ENCODE measurements at regions not wholly inside any gene's neighbourhood (a gene's known extent, or its start where the extent isn't known, plus 50 kb on each side); places are given as distances from the start of the nearest gene placed in this dataset.

DNA sequence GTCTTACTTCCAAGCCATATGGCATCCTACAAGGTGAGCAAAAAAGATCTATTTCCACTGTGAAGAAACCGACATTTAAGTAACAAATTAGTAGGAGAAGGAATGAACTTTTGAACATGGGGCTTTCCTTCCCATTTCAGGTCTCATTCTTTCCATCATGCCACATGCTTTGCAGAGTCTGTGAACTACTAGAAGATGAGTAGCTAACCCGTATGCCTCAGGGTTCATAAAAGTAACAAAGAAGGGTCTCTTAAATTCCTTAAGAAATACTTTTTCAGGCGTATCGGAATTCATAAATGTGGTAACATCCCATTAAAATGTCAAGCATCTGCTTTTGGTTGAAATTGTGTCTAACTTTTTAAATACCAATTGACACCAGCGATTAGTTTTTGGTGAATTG is 81.3 kb upstream of the TNS3 start:
- no peak for DNase-seq

DNA sequence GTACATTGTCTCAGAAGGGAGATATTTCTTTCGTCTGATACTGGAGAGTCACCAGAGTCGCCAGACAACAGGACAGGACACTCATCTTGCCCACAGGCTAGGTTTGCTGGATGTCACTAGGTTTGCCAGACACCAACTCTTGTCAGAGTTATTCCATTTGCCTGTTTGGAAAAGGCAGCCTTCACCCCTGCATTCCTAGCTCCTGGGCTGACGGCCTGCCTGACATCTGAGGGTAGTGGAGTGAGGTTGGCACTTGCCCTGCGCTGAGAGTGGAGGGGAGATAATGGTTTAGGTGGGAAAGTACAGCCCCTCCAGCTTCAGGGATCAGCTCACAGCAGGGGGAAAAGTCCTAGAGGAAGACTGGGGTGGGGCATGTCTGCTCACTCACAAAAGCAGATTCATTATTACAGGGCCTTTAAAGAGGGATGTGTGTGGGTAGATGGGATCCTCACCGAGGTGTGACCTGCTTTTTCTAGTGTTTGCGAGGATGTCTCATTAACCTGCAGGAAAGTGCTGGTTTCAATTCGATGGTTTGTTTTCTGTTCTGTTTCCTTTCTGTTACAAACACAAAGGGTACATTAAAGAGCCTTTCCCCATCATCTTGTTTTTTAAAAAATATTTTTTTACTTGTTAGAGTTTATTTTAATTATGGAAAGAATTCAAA is 79.3 kb upstream of the TNS3 start:
- no peak for DNase-seq

DNA sequence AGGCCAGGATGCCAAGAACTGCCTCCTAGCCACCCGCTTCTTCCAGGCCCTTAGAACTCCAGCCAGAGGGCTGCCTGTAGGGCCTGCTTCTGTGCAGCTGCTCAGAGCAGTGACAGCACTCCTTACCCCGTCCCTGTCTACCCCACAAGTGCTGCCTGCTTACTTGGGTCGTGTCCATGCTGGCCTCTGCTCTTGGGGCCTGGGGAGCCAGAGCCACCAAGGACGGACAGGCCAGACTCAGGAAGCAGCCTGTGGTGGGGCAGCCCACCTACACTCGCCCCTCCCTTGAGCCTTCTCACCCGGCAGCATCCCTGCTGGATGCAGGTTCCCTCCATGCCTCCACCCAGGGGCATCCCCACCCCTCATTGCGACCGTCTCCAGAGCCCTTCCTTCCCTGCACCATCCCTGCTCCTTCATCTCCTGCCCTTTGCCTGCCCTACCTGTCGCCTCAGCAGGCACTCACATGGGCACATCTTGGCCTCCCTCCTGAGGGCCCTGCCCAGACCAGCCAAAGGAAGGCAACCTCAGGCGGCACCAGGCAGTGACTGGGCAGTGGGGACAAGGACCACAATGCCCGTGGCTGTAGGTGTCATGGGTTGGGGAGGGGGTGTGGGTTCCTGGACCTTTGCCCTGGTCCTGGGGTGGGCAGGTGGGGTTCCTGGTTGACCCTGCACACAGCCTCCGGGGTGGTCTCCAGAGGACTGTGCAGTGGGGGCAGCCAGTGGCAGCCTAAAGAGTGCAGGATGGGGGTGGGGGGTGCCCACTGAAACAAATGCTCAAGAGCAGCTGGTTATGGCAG is 78.0 kb upstream of the TNS3 start:
- no peak for DNase-seq

DNA sequence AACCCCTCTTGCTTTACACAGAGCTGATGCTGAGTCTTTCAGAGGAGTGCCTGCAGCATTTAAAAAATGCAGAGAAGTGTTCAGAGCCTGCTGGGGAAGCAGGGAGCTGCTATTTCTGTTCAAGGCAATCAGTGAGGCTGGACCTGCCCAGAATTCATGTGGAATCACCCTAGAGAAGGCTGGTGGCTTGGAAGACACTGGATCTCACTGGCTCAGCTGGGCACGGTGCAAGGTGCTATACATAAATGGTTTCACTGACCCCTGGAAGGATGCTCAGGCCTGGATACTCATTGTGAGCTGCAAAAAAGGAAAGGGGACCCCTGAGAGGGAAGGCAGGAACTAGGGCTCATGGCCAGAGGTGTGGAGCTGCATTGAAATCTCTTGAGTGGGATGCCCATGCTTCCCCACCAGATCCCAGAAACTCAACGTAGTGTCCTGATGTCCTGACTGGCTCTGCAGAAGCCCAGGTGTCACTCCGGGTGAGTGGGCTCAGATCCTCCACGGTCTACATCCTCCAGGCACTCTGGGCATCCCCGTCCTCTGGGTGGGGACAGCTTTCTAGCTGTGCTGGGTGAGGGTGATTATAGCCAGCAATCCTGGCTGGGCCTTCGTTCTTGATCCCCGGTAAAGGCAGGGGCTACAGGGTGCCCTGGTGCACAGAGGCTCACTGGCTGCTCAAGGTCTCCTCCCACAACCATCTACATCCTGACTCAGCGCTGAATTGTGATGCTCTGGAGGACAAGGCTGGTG is 77.2 kb upstream of the TNS3 start:
- no peak for DNase-seq

DNA sequence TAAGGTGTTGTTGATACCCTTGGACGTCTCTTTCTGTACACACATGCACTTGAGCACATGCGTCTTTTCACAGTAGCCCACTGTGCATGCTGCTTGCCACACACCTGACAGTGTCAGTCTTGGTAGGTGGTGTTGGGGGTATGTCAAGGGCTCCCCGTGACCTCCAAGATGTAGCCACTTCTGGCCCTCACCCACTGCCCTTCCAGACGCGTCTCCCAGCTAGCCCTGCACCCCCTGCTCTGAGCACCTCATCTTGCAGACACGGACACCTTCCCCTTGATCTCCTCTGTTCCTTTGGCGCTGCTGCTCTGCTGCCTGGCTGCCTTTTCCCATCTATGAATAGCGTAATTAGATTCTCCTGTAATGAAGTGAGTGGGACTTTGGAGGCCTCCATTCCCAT is 75.2 kb upstream of the TNS3 start:
- DNase-seq, result no peak

DNA sequence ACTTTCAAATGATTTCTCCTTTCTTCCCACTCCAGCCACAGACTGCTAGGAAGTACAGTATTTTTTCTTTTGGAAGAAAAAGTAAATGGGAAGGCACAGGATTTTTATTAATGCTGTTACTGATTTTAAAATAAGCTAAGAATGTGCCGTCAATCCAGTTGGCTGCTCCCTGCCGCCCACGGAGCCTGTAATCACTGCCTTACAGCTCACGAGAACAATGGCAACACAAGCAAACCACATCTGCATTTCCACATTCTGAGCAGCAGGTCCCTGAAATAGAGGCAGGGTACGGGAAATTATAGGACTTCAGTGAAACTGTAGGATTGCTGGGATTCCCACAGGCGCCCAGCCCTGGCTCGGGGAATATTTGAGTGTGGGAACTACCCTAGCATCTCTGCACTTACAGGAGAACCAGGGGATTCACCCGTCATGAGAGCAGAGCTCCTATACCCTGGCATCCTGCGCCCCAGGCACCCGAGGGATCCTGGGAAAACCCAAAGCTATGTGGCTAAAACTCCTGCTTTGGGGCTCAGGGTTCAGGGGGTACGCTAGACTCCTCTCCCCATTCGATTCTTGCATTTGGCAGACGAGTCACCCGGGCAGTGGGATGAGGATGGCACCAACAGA is 72.9 kb upstream of the TNS3 start:
- peak; percentile 16 for DNase-seq

DNA sequence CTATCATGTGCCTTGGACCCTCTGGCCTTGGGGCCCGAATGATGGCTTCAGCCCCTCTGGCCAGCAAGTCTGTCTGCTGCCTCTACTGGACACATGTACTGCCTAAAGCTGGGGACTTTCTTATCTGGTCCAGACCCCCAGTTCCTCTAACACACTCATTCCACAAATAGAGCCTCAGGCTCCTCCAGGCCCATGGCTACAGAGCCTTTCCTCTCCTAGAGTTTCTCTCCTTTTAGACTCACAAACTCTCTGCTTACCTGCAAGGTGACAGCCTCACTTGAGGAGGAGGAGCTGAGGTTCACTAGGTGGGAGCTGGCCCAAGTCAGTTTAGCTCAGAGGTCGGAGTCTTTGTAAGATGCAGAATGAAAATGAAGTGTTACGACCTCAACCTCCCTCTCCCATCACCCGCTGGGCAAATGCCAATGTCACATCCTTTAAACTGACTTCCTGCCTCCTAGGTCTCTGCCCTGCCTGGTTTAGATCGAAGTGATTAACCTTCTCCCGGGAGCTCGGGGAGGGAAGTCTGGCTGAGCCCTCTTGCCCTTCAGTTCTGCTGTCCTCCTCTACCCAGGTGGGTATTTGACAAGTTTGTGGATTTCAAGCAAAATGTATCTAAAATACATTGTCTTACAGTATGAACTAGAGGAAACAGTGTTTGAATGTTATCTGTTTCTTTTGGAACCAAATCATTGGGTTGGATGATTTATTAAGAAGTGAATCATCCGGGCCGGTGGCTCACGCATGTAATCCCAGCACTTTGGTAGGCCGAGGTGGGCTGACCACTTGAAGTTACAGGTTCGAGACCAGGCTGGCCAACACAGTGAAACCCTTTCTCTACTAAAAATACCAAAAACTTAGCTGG is 71.9 kb upstream of the TNS3 start:
- DNase-seq, result peak; percentile 39

DNA sequence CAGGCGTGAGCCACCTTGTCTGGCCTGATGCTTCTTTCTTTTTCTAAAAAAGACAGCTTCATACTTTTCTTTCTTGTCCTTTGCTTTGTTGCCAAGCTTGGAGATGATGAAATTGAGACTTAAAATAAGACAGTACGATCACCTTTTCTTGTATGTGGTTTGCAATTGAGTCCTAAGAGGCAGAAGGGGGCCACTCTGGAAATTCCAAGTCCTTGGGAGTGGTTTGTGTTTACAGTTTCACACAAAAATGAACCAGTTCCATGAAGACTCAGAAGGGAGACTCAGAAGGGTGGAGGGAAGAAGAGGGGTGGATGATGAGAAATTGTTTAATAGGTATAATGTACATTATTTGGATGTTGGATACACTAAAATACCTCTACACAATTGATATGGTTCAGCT is 70.7 kb upstream of the TNS3 start:
- no peak for DNase-seq

DNA sequence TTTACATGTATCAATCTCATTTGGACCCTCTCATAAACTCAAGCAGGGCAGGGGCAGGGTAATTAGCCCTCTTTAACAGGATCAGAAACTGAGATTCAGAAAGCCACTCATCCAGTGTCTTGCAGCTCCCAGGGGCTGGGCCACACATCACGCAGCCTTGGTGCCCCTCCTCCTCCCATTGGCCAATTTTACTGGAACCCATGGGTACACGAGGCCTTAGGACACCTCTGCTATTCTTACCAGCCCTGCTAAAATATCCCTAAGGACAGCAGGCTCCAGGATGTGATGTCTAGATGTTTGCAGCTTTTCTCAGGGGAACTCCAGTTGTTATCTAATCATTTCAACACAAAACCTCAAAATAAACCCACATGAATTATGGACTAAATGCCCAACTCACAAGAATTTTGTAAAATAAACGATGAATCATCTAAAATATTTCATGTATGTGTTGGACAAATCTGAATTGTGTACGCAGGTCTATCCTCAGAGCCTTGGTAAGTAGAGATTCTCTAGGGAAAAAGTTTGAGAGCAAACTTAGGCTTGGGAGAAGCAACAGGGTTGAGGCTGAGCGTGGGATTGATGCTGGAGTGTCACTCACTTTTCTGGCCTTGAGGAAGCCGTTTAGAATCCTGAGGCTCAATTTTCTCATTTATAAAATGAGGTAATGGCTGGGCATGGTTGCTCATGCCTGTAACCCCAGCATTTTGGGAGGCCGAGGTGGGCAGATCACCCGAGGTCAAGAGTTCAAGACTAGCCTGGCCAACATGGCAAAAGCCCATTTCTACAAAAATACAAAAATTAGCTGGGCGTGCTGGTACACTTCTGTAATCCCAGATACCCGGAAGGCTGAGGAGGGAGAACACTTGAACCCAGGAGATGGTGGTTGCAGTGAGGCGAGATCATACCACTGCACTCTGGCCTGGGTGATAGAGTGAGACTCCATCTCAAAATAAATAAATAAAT is 69.7 kb upstream of the TNS3 start:
- DNase-seq, result peak; percentile 94

DNA sequence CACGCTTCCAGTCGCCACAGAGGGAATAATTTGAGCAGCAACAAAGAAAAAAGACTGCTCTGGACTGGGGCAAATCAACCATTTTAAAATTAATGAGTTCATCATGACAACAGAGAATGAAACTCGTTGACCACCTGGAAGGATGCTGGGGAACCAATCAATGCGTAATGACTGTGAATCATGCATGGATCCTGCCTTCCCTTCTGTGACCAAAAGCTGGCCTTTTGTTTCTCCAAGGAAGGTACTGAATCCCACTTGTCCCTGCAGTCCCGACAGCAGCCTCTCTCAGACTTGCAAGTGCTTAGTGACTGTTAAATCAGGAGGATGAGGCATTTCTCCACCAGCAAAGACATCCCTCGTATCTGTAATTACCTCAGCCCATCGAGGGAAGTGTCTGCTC is 68.0 kb upstream of the TNS3 start:
- DNase-seq, result no peak

DNA sequence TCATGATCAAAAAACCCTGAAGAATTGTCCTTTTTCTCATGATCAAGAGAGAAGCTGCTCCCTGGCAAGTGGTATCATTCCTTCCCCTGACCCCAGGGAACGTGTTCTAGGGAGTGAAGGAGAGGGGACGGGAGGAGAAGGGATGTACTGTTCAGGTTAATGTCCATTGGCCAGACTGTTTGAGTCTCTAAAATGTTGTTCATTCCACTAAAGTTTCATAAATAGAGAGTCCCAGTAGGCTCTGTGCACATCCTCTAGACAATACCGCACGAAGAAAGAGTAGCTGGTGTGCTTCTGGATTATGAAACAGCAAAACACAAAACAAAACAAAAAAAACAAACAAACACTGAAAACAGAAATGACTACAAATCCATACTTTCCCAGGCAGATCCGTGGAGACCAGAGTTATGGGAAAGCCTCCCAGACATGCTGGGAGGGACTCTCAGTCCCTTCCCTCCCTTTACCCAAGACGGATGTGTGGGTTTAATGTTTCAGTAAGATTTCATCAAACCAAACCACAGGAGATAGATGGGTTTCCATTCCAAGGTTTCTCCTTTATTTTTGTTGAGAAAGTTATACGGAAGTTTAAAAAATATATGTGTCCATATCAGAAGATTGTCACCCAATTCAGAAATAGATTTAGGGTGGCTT is 66.5 kb upstream of the TNS3 start:
- peak; percentile 61 for DNase-seq

DNA sequence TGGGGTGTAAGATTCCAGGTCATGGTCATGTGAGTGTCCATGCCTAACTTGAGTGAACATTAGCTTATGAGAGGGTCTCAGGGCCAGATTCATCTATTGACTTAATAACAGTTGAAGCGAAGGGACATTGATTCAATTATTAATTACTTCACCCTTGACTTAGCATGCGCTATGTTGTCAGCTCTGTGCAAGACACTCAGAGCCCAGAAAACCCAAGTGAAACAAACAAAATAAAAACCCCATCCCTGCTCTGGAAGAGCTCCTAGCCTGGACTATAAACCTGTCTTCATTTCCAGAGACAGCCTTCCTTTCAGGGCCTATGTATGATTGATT is 66.0 kb upstream of the TNS3 start:
- no peak for DNase-seq

DNA sequence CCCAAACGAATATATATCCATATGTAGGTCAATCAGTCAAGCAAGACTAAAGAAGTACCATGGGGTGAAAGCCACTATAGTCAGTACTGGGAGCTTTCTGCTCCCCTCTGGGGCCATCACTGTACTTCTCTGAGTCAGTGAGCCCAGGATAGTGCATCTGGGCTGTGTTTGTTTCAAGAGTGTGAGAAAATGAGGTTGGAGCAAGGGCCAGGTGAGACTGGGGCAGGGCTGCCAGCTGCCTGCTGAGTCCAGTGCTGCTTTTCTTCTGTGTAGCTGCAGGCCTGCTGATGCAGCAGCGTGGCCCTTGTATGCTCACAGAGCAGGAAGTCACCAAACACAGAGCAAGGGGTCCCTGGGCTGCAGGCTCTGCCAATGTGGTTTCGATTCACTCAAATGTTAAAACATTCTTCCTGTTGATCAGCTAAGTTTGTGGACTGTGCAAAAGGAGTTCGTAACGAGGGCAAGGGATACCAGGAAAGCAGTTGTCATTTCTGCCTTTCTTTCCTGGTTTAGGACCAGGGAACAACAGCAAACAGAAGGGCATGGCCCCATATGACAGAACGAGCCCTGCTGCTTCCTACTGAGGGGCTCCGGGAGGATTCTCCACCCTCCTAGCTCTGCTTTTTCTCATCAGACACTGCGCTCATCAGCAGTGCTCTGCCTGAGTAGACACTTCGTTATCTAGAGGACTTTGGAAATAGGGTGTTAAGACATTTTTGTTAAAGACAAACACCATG is 65.4 kb upstream of the TNS3 start:
- no peak for DNase-seq

DNA sequence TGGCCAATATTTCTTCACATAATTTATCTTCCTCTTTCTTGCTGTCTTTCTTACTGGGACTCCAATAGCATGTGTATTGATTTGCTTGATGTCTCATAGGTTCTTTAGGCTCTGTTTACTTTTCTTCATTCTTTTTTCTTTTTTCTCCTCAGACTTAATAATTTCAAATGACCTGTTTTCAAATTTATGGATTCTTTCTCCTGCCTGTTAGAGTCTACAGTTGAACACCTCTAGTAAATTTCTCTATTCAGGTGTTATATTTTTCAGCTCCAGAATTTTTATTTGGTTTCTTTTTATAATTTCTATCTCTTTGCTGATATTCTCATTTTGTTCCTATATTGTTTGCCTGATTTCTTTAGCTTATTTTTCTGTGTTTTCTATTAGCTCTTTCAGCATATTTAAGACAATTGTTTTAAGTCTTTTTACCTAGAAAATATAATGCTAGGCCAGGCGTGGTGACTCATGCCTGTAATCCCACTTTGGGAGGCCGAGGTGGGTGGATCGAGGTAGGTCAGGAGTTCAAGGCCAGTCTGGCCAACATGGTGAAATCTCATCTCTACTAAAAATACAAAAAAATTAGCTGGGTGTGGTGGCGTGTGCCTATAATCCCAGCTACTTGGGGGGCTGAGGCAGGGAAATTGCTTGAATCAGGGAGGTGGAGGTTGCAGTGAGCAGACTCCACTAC is 61.9 kb upstream of the TNS3 start:
- DNase-seq, result no peak

DNA sequence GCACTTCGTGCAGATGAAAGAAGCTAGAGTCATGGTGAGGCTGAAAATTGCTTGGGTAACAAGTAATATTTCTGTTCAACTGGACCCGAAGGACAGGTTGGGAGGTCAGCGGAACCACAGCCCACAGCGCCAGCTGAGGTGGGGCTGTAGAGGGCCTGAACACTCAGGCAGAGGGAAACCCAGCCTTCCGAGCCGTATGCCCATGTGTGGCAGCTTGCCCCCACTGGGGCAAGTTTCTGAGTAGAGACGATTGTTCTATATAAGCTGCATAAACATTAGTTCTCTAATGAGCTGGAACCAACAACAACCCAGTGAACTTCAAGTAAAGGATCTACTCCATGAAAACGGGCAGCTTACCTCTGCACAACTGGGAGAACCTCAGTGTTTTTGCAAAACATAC is 58.4 kb upstream of the TNS3 start:
- DNase-seq, result no peak

DNA sequence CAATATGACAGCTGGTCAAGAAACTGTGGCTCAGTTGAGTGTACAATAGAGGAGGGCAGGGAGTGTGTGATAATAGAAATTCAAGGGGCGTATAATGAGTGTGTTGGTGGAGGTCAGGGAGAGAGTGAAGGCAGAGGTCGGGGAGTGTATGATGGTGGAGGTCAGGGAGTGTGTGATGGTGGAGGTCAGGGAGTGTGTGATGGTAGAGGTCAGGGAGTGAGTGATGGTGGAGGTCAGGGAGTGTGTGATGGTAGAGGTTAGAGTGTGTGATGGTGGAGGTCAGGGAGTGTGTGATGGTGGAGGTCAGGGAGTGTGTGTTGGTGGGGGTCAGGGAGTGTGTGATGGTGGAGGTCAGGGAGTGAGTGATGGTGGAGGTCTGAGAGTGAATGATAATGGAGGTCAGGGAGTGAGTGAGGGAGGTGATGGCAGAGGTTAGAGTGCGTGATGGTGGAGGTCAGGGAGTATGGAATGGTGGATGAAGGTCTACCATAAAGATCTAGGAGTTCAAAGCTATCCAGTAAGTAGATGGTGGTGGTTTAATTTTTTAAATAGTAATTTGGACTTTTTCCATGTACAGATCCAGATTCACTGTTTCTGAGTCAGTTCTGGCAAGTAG is 57.7 kb upstream of the TNS3 start:
- no peak for DNase-seq

DNA sequence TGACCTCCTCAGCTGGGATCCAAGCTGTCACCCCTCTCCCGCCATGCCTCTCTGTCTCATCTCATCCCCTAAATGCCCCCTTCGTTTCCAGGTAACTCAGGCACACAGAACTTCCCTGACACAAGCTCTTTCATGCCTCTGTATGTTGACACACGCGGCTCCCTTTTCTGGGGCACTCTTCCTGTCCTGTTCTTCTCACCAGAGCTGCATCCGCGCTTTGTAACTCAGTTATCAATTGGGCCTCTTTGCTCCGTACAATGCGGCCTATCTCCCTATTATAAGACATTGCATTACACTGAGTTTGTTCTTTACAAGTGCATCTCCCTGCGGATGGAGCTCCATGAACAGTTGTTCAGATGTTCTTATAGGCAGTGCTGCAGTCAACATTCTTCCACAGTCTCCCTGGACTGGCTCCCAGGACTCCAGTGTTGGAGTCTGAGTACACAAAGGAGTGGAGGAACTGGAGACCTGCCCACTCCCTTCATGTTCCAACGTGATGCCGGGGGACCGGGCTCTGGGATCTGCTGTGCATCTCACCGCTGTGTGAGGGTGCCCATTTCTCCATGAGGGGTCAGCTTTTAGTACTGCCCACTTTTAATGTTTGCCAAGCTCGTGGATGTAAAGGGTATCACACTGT is 56.9 kb upstream of the TNS3 start:
- no peak for DNase-seq

DNA sequence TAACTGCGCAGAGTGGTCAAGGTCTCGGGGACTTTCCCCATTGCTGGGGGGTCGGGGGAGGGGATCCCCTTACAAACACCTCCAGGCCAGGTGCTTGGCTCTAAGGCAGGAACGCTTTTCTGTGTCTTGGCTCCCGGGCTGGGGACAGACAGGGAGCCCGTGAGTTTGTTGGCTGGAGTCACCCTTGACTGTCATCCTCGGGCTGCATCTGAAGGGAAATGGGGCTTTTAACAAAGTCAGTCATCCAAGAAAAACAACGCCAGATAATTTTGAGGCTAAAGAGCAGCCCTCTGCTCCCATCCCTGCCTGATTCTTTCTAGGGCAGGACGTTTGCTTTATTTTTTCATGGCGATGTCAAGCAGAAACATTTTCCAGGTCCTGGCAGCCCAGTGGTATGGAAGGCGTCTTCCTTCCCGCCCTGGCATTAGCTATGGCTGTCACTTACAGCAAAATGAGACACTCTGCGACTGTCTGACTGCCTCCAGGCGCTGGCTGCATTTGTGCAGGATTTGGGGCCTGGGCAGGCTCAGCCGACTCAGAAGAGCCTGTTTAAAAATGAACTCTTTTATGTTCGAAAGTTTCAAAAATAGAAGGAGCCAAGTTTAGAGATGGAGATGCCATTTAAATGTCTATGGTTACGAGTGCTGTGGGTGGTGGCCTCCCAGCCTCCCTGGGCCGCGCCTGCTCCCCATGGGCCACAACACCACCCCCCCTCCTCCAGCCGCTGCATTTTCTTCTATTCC is 54.7 kb upstream of the TNS3 start:
- no peak for DNase-seq

Measured in NCI-H226 (cell line).